ENCODE measurements at regions not wholly inside any gene's neighbourhood (a gene's known extent, or its start where the extent isn't known, plus 50 kb on each side); places are given as distances from the start of the nearest gene placed in this dataset.

GRCh38 chr10:2633630-2634029, 433.7 kb upstream of the PFKP start:
- H3K4me3 Mint-ChIP-seq (ENCODE audit: low read depth): no peak overlapping the region
- TF ChIP-seq CTCF (IDR thresholded peaks at IDR 0.05; ENCODE audit: unreplicated experiment): no peak
- H3K27me3 Mint-ChIP-seq: peaks cover 10% of the 10 kb centered on the region
- H3K27ac Mint-ChIP-seq: no peak overlapping the region
- no peaks in the 10 kb centered on the region for H3K36me3 Mint-ChIP-seq (ENCODE audit: insufficient read depth)
- peaks cover 7% of the 10 kb centered on the region for H3K4me1 Mint-ChIP-seq (ENCODE audit: low read depth)
- DNase-seq (ENCODE audit: low spot score, unreplicated experiment): no peak
- no peaks in the 10 kb centered on the region for H3K9me3 Mint-ChIP-seq (ENCODE audit: low read depth)

- H3K9me3 Mint-ChIP-seq (ENCODE audit: low read depth): no peaks in the 10 kb centered on the region
- TF ChIP-seq CTCF (IDR thresholded peaks at IDR 0.05; ENCODE audit: unreplicated experiment): no peak
- peaks cover 9% of the 10 kb centered on the region for H3K4me1 Mint-ChIP-seq (ENCODE audit: low read depth)
- no peak for DNase-seq (ENCODE audit: low spot score, unreplicated experiment)
- H3K4me3 Mint-ChIP-seq (ENCODE audit: low read depth): no peak overlapping the region
- no peaks in the 10 kb centered on the region for H3K36me3 Mint-ChIP-seq (ENCODE audit: insufficient read depth)
- peaks cover 1% of the 10 kb centered on the region for H3K27me3 Mint-ChIP-seq
- H3K27ac Mint-ChIP-seq: no peak overlapping the region
These were observed 435.7 kb upstream of the PFKP start for GRCh38 chr10:2631557-2632205.

DNA sequence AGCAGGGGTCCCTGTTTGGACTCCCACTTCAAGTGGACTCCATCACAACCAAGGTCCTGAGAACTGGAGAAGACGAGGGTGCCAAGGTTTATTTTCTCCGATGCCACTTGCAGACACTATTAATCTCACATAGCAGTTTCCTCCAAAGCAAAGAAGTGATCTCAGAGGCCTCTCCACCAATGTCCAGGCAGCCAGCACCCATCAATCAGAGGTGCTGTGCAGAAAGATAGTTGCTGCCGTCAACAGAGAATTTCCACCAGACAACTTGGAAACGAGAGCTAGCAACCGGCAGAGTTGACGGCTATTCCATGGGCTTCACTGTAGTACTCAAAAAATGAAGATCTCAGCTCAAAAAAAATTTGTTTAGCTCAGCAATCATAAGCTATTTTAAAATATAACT, 438.6 kb upstream of the PFKP start:
- no peaks in the 10 kb centered on the region for H3K27me3 Mint-ChIP-seq
- H3K9me3 Mint-ChIP-seq (ENCODE audit: low read depth): no peaks in the 10 kb centered on the region
- H3K27ac Mint-ChIP-seq: no peak overlapping the region
- no peak for TF ChIP-seq CTCF (IDR thresholded peaks at IDR 0.05; ENCODE audit: unreplicated experiment)
- H3K4me3 Mint-ChIP-seq (ENCODE audit: low read depth): no peak overlapping the region
- no peak for DNase-seq (ENCODE audit: low spot score, unreplicated experiment)
- H3K36me3 Mint-ChIP-seq (ENCODE audit: insufficient read depth): no peaks in the 10 kb centered on the region
- peaks cover 8% of the 10 kb centered on the region for H3K4me1 Mint-ChIP-seq (ENCODE audit: low read depth)

- no peak overlapping the region for H3K4me3 Mint-ChIP-seq (ENCODE audit: low read depth)
- no peaks in the 10 kb centered on the region for H3K27me3 Mint-ChIP-seq
- no peak for DNase-seq (ENCODE audit: low spot score, unreplicated experiment)
- no peak for TF ChIP-seq CTCF (IDR thresholded peaks at IDR 0.05; ENCODE audit: unreplicated experiment)
- peaks cover 5% of the 10 kb centered on the region for H3K4me1 Mint-ChIP-seq (ENCODE audit: low read depth)
- H3K9me3 Mint-ChIP-seq (ENCODE audit: low read depth): no peaks in the 10 kb centered on the region
- H3K36me3 Mint-ChIP-seq (ENCODE audit: insufficient read depth): no peaks in the 10 kb centered on the region
- no peak overlapping the region for H3K27ac Mint-ChIP-seq
These were observed 439.4 kb upstream of the PFKP start for GRCh38 chr10:2627969-2628368.

- no peak overlapping the region for H3K27ac Mint-ChIP-seq
These were observed 442.3 kb upstream of the PFKP start for GRCh38 chr10:2625094-2625493.

More at GRCh38 chr10:2625094-2625493, 442.3 kb upstream of the PFKP start:
- Mint-ChIP-seq H3K27me3 (no peaks in the 10 kb centered on the region), H3K4me1 (ENCODE audit: low read depth) (peaks cover 2% of the 10 kb centered on the region), H3K4me3 (ENCODE audit: low read depth) (no peak overlapping the region), H3K36me3 (ENCODE audit: insufficient read depth) (no peaks in the 10 kb centered on the region), H3K9me3 (ENCODE audit: low read depth) (no peaks in the 10 kb centered on the region)
- no peak for TF ChIP-seq CTCF (IDR thresholded peaks at IDR 0.05; ENCODE audit: unreplicated experiment)
- no peak for DNase-seq (ENCODE audit: low spot score, unreplicated experiment)
